Psoas muscle (tissue), 7 donors: ENCODE measurements at regions not wholly inside any gene's neighbourhood (a gene's known extent, or its start where the extent isn't known, plus 50 kb on each side); places are given as distances from the start of the nearest gene placed in this dataset.

ENCODE experiments used
- ATAC-seq, 4 donors: fragments of 200-7000 bp; cut with Tn5 transposase; one replicate each; pipeline ENCODE4 v1.9.1; 2020; ENCODE audit warnings: moderate library complexity in 3 of 4, mild to moderate bottlenecking in 2 of 4
- DNase-seq, 2 donors: peaks; one replicate each; pipeline ENCODE4 v3.0.0-alpha.2; 2020
- H3K27ac ChIP-seq: fragments of 200-600 bp; one replicate; pipeline ENCODE4 v1.8.0; 2022
- H3K27me3 ChIP-seq, 3 donors: fragments of 200-600 bp in 1 of 3; one replicate each; pipeline versions ENCODE4 v1.6.1 to v1.8.0; 2013 to 2022; ENCODE audit warnings: low read length in 2 of 3, mild to moderate bottlenecking in 2 of 3, moderate library complexity in 1 of 3; ENCODE audit not compliant: insufficient read depth in 3 of 3
- H3K36me3 ChIP-seq, 2 donors: fragments of 200-600 bp in 1 of 2; one replicate each; pipeline versions ENCODE4 v1.6.1 to v1.8.0; 2013 to 2022; ENCODE audit warnings: low read depth in 1 of 2, mild to moderate bottlenecking in 1 of 2, moderate library complexity in 1 of 2; ENCODE audit not compliant: insufficient read depth in 1 of 2
- H3K4me1 ChIP-seq: fragments of 200-600 bp; one replicate; pipeline ENCODE4 v1.8.0; 2022
- H3K4me3 ChIP-seq: fragments of 200-600 bp; one replicate; pipeline ENCODE4 v1.8.0; 2022; ENCODE audit warnings: mild to moderate bottlenecking
- H3K9me3 ChIP-seq: fragments of 200-600 bp; one replicate; pipeline ENCODE4 v1.8.0; 2022
- WGBS, 3 donors: extraction: QIAGEN DNeasy Blood & Tissue Kit; methylation state at CpG; one replicate each; pipeline versions ENCODE4 v1.1.6 to v1.1.7; 2013; 5-methylcytosine and 5-hydroxymethylcytosine counted together
- intact Hi-C, 2 donors: fragments of 100-400 bp; cut with DNase I; formaldehyde crosslinking; loops; one replicate each; pipeline versions ENCODE4 v1.11.0 to v1.14.2; 2022
- TF ChIP-seq, protein P1 (sequence below): fragments of 200-600 bp; IDR thresholded peaks from one replicate; pipeline ENCODE4 v1.8.0; 2022; ENCODE audit warnings: antibody characterized with exemption
- donor health status: healthy with polysubstance abuse.
- donor health status: DM: no; HTN: no; CAD: no; lungs with moderate emphysema.
- donor health status: Bipolar disorder and iron deficiency.
- donor health status: healthy.
- donor health status: DM: yes; HTN: yes; CAD: no.
- donor health status: DM: no; HTN: no; CAD: no.
- donor health status: DM: yes; HTN: yes; CAD: no.

DNA sequence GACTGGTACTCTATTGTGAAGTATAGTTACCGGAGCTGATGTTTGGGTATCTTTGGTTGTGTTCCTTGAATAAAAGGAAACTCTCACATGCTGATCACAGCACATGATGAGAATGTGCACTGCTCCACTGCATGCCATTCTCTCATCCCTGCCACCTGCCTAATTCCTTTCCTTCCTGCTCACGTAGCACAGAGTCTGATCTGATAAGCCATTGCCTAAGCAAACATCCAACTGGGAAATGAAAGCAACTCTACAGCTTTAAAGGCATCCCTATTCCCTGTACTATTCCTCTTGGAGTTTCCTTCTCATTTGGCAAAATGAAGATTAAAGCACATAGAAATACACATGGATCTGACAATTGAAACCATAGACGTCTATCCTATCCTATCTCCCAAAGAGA lies 359.8 kb downstream of the C3orf38 start:
- intact Hi-C loops = no loop called here
- no peaks in the 10 kb centered on the region for H3K27me3 ChIP-seq
- H3K36me3 ChIP-seq = no peaks in the 10 kb centered on the region
- ATAC-seq (no peak), DNase-seq (no peak)
- TF ChIP-seq, protein P1, sequence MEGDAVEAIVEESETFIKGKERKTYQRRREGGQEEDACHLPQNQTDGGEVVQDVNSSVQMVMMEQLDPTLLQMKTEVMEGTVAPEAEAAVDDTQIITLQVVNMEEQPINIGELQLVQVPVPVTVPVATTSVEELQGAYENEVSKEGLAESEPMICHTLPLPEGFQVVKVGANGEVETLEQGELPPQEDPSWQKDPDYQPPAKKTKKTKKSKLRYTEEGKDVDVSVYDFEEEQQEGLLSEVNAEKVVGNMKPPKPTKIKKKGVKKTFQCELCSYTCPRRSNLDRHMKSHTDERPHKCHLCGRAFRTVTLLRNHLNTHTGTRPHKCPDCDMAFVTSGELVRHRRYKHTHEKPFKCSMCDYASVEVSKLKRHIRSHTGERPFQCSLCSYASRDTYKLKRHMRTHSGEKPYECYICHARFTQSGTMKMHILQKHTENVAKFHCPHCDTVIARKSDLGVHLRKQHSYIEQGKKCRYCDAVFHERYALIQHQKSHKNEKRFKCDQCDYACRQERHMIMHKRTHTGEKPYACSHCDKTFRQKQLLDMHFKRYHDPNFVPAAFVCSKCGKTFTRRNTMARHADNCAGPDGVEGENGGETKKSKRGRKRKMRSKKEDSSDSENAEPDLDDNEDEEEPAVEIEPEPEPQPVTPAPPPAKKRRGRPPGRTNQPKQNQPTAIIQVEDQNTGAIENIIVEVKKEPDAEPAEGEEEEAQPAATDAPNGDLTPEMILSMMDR = no peak
- no peaks in the 10 kb centered on the region for H3K4me1 ChIP-seq
- 67 to 87% (median 77%) methylated on average over 3 of the region's 3 CpGs for WGBS, 3 donors
- H3K4me3 ChIP-seq = no peak overlapping the region
- no peaks in the 10 kb centered on the region for H3K9me3 ChIP-seq
- H3K27ac ChIP-seq = no peak overlapping the region

DNA sequence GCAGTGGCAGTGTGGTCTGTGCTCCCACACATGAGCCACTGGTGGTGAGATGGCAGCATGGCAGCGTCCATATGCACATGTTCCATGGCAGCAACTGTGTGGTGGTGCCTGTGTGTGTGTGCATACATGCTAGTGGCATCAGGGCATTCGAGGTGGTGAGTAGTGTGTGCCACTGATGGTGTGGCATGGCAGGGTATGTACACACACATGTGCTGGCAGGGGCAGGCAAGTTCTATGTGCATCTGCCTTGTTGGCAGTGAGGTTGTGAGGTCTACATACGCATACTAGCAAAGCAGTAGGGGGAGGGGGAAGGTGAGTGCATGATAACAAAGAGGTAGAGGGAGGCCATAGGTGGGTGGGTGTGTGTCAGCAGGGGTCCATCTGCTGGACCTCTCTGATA lies 378.7 kb downstream of the C3orf38 start:
- ATAC-seq = no peak
- WGBS, 3 donors = 75 to 88% (median 75%) methylated on average over 3 of the region's 3 CpGs
- intact Hi-C loops = no loop called here

DNA sequence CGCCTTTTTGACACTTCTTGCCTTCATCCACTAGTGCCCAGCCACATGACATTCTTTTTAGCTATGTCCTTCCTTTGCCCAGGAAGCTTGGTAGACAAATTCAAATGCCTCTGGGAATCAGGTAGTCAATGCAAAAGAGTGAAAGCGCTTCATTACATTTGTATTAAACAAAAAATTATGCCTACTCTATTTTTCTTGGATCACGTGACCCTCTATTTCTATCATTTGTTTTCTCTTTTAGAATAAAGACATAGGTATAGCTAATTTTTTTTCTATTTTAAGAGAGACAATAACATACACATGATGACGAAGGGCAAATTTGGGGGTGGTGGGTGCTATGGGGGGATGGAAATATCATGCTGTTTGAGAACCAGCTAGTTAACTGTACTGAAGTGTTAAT lies 384.8 kb downstream of the C3orf38 start:
- ATAC-seq (no peak), DNase-seq (no peak)
- Histone ChIP-seq H3K27me3 (no peaks in the 10 kb centered on the region), H3K27ac (no peak overlapping the region), H3K36me3 (no peaks in the 10 kb centered on the region), H3K9me3 (no peaks in the 10 kb centered on the region), H3K4me3 (no peak overlapping the region), H3K4me1 (no peaks in the 10 kb centered on the region)
- intact Hi-C loops = loop anchor here in 1 of 2 donors (5.0 kb wide), 1 partner anchor 137 kb away; no protein-coding TSS in a partner anchor
- WGBS, 3 donors = 69 to 70% (median 69%) methylated on average over 4 of the region's 4 CpGs
- TF ChIP-seq, protein P1 = no peak

More for the DNA sequence above, 378.7 kb downstream of the C3orf38 start:
- no peak for DNase-seq
- Histone ChIP-seq H3K9me3 (no peaks in the 10 kb centered on the region), H3K27ac (no peak overlapping the region), H3K4me3 (no peak overlapping the region), H3K27me3 (no peaks in the 10 kb centered on the region), H3K36me3 (no peaks in the 10 kb centered on the region), H3K4me1 (no peaks in the 10 kb centered on the region)
- TF ChIP-seq, protein P1 = no peak

DNA sequence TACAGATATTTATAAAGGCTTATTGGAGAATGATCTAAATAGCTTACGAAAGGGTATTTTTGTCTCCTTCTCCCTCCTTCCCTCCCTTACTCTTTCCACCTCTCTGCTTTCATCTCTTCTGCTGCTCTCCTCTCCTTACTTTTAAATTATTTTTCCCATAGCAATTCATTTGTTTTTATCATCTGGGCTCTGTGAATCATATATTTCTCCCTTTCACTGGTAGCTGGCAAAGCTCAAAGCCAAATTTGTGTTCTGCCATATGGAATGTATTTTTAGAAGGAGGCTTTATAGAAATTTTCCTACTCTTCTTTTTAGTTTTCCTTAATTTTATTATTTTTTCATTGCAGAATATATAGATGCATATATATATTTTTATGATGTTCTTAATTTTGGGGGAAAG lies 385.8 kb downstream of the C3orf38 start:
- Histone ChIP-seq H3K4me3 (no peak overlapping the region), H3K9me3 (no peaks in the 10 kb centered on the region), H3K4me1 (no peaks in the 10 kb centered on the region), H3K27ac (no peak overlapping the region), H3K36me3 (no peaks in the 10 kb centered on the region), H3K27me3 (no peaks in the 10 kb centered on the region)
- no peak for DNase-seq
- WGBS, 3 donors = 89 to 94% (median 93%) methylated on average over 1 of the region's 1 CpG
- ATAC-seq = no peak
- TF ChIP-seq, protein P1 = no peak
- intact Hi-C loops = no loop called here

DNA sequence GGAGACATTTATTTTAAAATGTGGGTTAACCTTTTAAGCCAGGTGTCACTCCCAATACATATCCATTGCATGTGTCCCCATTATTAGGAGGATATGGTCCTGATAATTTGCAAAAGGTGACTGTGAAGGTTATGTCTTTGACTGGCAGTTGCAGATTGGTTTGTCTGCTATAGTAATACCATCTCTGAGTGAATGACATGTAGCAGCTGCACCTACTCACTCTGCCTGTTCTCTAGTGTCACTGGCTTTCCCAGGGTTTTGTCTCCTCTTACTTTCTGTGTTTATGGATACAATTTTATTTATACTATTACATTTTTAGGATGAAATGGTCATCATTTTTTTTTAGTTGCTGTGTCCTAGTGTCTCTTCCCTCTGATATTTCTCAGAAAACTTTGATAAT lies 393.2 kb downstream of the C3orf38 start:
- TF ChIP-seq, protein P1 = no peak
- DNase-seq = no peak
- Histone ChIP-seq H3K27me3 (no peaks in the 10 kb centered on the region), H3K27ac (no peak overlapping the region), H3K4me3 (no peak overlapping the region), H3K9me3 (no peaks in the 10 kb centered on the region), H3K36me3 (no peaks in the 10 kb centered on the region), H3K4me1 (no peaks in the 10 kb centered on the region)
- intact Hi-C loops = no loop called here
- ATAC-seq = no peak
